Mammary epithelial cell (primary cell): ENCODE measurements at regions not wholly inside any gene's neighbourhood (a gene's known extent, or its start where the extent isn't known, plus 50 kb on each side); places are given as distances from the start of the nearest gene placed in this dataset.

Source experiments
- CTCF ChIP-seq, 2 donors: IDR thresholded peaks in 1 of 2; conservative IDR thresholded peaks in 1 of 2; 2 replicates each; pipeline ENCODE4 v1.5.1; 2011 to 2012; ENCODE audit warnings: inconsistent platforms in 2 of 2, low read length in 2 of 2, mild to moderate bottlenecking in 2 of 2, control low read depth in 1 of 2, low read depth in 1 of 2; ENCODE audit not compliant: insufficient read depth in 1 of 2; ENCODE audit errors: extremely low read depth in 1 of 2
- EZH2 ChIP-seq: IDR thresholded peaks from 2 replicates; pipeline ENCODE4 v1.6.1; 2012; ENCODE audit warnings: low read length, inconsistent platforms, borderline replicate concordance

DNA sequence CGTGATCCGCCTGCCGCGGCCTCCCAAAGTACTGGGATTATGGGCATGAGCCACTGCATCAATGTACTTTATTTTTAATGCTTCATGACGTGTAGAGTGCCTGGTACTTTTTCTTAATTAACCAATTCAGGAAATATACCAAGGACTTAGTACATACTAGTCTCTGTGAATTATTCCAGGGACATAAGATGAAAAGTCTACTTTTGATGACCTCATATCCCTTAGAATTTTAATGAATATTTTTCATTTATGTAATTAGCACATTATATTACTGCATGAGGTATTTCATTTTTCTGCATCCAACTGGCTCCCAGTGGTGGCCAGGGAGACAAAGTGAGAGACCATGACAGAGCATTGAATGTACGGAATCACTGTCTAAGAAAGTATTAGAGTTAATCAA is 577.7 kb upstream of the NOVA1 start:
- no peak for TF ChIP-seq CTCF (conservative IDR thresholded peaks at IDR 0.05 in 1 of 2, IDR thresholded peaks at IDR 0.05 in 1 of 2; ENCODE audit: extremely low read depth in 1 of 2, insufficient read depth in 1 of 2, low read depth in 1 of 2, low read length in 2 of 2)
- no peak for TF ChIP-seq EZH2
